ENCODE measurements at regions not wholly inside any gene's neighbourhood (a gene's known extent, or its start where the extent isn't known, plus 50 kb on each side); places are given as distances from the start of the nearest gene placed in this dataset.

- DNase-seq (ENCODE audit: low read depth in 3 of 3): no peak
These were observed 678.4 kb upstream of the GRM7 start for GRCh38 chr3:6182476-6182875.

GRCh38 chr3:6182909-6183308, 678.0 kb upstream of the GRM7 start:
- DNase-seq (ENCODE audit: low read depth in 3 of 3): no peak

GRCh38 chr3:6189384-6189783, 671.5 kb upstream of the GRM7 start:
- DNase-seq (ENCODE audit: low read depth in 3 of 3): no peak

- DNase-seq (ENCODE audit: low read depth in 3 of 3): no peak
These were observed 656.0 kb upstream of the GRM7 start for GRCh38 chr3:6204891-6205290.

GRCh38 chr3:6216135-6217026, 644.5 kb upstream of the GRM7 start:
- no peak for DNase-seq (ENCODE audit: low read depth in 3 of 3)

GRCh38 chr3:6220447-6220846, 640.5 kb upstream of the GRM7 start:
- DNase-seq (ENCODE audit: low read depth in 3 of 3): no peak

GRCh38 chr3:6222069-6222468, 638.8 kb upstream of the GRM7 start:
- no peak for DNase-seq (ENCODE audit: low read depth in 3 of 3)

- DNase-seq (ENCODE audit: low read depth in 3 of 3): no peak
These were observed 637.3 kb upstream of the GRM7 start for GRCh38 chr3:6223572-6223971.

GRCh38 chr3:6228958-6229683, 631.8 kb upstream of the GRM7 start:
- no peak for DNase-seq (ENCODE audit: low read depth in 3 of 3)

GRCh38 chr3:6229778-6230410, 631.0 kb upstream of the GRM7 start:
- no peak for DNase-seq (ENCODE audit: low read depth in 3 of 3)

GRCh38 chr3:6242104-6242503, 618.8 kb upstream of the GRM7 start:
- no peak for DNase-seq (ENCODE audit: low read depth in 3 of 3)

- no peak for DNase-seq (ENCODE audit: low read depth in 3 of 3)
These were observed 612.4 kb upstream of the GRM7 start for GRCh38 chr3:6248528-6248927.

GRCh38 chr3:6249679-6250078, 611.2 kb upstream of the GRM7 start:
- no peak for DNase-seq (ENCODE audit: low read depth in 3 of 3)

GRCh38 chr3:6250167-6250566, 610.7 kb upstream of the GRM7 start:
- no peak for DNase-seq (ENCODE audit: low read depth in 3 of 3)

GRCh38 chr3:6251612-6252400, 609.1 kb upstream of the GRM7 start:
- DNase-seq (ENCODE audit: low read depth in 3 of 3): no peak

- DNase-seq (ENCODE audit: low read depth in 3 of 3): no peak
These were observed 606.4 kb upstream of the GRM7 start for GRCh38 chr3:6254490-6254889.

GRCh38 chr3:6255229-6255628, 605.7 kb upstream of the GRM7 start:
- no peak for DNase-seq (ENCODE audit: low read depth in 3 of 3)

- DNase-seq (ENCODE audit: low read depth in 3 of 3): no peak
These were observed 600.2 kb upstream of the GRM7 start for GRCh38 chr3:6260551-6261191.

- no peak for DNase-seq (ENCODE audit: low read depth in 3 of 3)
These were observed 598.9 kb upstream of the GRM7 start for GRCh38 chr3:6262010-6262409.

- no peak for DNase-seq (ENCODE audit: low read depth in 3 of 3)
These were observed 596.9 kb upstream of the GRM7 start for GRCh38 chr3:6264036-6264435.

GRCh38 chr3:6264906-6265305, 596.0 kb upstream of the GRM7 start:
- no peak for DNase-seq (ENCODE audit: low read depth in 3 of 3)

Data from stimulated activated CD4-positive, alpha-beta T cell treated with anti-CD3 and anti-CD28 coated beads, TNF-alpha, amount 100 ng/mL, for 24 hours (primary cell).